H1 (cell line): ENCODE measurements at regions not wholly inside any gene's neighbourhood (a gene's known extent, or its start where the extent isn't known, plus 50 kb on each side); places are given as distances from the start of the nearest gene placed in this dataset.

ENCODE experiments used
- CHD7 ChIP-seq: fragments of 300-600 bp; sonication (generic); IDR thresholded peaks from 2 replicates; pipeline ENCODE4 v1.7.1; 2012; ENCODE audit warnings: low read length, moderate library complexity, mild to moderate bottlenecking, inconsistent platforms; ENCODE audit not compliant: insufficient replicate concordance
- E2F6 ChIP-seq: IDR thresholded peaks from 2 replicates; pipeline ENCODE4 v1.6.1; 2012; ENCODE audit warnings: inconsistent platforms
- JUN ChIP-seq: IDR thresholded peaks from 2 replicates; pipeline ENCODE4 v1.6.1; 2011; ENCODE audit warnings: low read depth, mild to moderate bottlenecking, improper control_type of control experiment, low read length
- KDM1A ChIP-seq: fragments of 200-600, 300-600 bp; sonication (generic); IDR thresholded peaks from 2 replicates; pipeline ENCODE4 v1.7.1; 2016; ENCODE audit warnings: mild to moderate bottlenecking, low read length, borderline replicate concordance
- RBBP5 ChIP-seq: IDR thresholded peaks from 2 replicates; pipeline ENCODE4 v1.7.1; 2012; ENCODE audit warnings: low read depth, mild to moderate bottlenecking, inconsistent platforms, low read length, moderate library complexity, borderline replicate concordance
- RXRA ChIP-seq: IDR thresholded peaks from 2 replicates; pipeline ENCODE4 v1.6.1; 2011; ENCODE audit warnings: low read depth, mild to moderate bottlenecking, low read length, moderate library complexity; ENCODE audit not compliant: insufficient read depth
- ZNF274 ChIP-seq: IDR thresholded peaks from 2 replicates; pipeline ENCODE4 v1.7.0; 2012; ENCODE audit warnings: low read length, borderline replicate concordance; ENCODE audit errors: extremely low read depth
- TF ChIP-seq, protein P1 (sequence below), 3 experiments: IDR thresholded peaks; 1 replicate in 2 of 3; 2 replicates in 1 of 3; pipeline versions ENCODE4 v1.5.1 to v1.6.1; 2011; ENCODE audit warnings: low read length in 3 of 3, mild to moderate bottlenecking in 3 of 3, inconsistent platforms in 2 of 3, low read depth in 1 of 3, moderate library complexity in 1 of 3; ENCODE audit not compliant: insufficient read depth in 1 of 3; ENCODE audit errors: control extremely low read depth in 1 of 3

GRCh38 chr12:88681271-88681670, 101.0 kb upstream of the KITLG start (continued):
- TF ChIP-seq CHD7 (no peak), ZNF274 (no peak), RBBP5 (no peak), RXRA (no peak), E2F6 (no peak), JUN (no peak), KDM1A (no peak)
- TF ChIP-seq, protein P1, sequence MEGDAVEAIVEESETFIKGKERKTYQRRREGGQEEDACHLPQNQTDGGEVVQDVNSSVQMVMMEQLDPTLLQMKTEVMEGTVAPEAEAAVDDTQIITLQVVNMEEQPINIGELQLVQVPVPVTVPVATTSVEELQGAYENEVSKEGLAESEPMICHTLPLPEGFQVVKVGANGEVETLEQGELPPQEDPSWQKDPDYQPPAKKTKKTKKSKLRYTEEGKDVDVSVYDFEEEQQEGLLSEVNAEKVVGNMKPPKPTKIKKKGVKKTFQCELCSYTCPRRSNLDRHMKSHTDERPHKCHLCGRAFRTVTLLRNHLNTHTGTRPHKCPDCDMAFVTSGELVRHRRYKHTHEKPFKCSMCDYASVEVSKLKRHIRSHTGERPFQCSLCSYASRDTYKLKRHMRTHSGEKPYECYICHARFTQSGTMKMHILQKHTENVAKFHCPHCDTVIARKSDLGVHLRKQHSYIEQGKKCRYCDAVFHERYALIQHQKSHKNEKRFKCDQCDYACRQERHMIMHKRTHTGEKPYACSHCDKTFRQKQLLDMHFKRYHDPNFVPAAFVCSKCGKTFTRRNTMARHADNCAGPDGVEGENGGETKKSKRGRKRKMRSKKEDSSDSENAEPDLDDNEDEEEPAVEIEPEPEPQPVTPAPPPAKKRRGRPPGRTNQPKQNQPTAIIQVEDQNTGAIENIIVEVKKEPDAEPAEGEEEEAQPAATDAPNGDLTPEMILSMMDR (IDR thresholded peaks at IDR 0.05; ENCODE audit: control extremely low read depth in 1 of 3, insufficient read depth in 1 of 3, low read depth in 1 of 3, low read length in 3 of 3): no peak
